ENCODE measurements at regions not wholly inside any gene's neighbourhood (a gene's known extent, or its start where the extent isn't known, plus 50 kb on each side); places are given as distances from the start of the nearest gene placed in this dataset.

- TF ChIP-seq, protein P1, sequence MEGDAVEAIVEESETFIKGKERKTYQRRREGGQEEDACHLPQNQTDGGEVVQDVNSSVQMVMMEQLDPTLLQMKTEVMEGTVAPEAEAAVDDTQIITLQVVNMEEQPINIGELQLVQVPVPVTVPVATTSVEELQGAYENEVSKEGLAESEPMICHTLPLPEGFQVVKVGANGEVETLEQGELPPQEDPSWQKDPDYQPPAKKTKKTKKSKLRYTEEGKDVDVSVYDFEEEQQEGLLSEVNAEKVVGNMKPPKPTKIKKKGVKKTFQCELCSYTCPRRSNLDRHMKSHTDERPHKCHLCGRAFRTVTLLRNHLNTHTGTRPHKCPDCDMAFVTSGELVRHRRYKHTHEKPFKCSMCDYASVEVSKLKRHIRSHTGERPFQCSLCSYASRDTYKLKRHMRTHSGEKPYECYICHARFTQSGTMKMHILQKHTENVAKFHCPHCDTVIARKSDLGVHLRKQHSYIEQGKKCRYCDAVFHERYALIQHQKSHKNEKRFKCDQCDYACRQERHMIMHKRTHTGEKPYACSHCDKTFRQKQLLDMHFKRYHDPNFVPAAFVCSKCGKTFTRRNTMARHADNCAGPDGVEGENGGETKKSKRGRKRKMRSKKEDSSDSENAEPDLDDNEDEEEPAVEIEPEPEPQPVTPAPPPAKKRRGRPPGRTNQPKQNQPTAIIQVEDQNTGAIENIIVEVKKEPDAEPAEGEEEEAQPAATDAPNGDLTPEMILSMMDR (optimal IDR thresholded peaks at IDR 0.05 in 1 of 3, IDR thresholded peaks at IDR 0.05 in 1 of 3, conservative IDR thresholded peaks at IDR 0.05 in 1 of 3; ENCODE audit: extremely low read depth in 1 of 3, insufficient read depth in 2 of 3, low read length in 3 of 3): no peak
- TF ChIP-seq EZH2 (IDR thresholded peaks at IDR 0.05; ENCODE audit: low read length): no peak
Observed at GRCh38 chr5:164265566-164265965, 760.1 kb downstream of the MAT2B start.

All from keratinocyte (primary cell).